GM23248 (cell line): ENCODE measurements at regions not wholly inside any gene's neighbourhood (a gene's known extent, or its start where the extent isn't known, plus 50 kb on each side); places are given as distances from the start of the nearest gene placed in this dataset.

Experiments
- EZH2 ChIP-seq: fragments of 200-600 bp; sonication (generic); IDR thresholded peaks from 2 replicates; pipeline ENCODE4 v1.6.1; 2018; ENCODE audit warnings: antibody characterized with exemption, mild to moderate bottlenecking; ENCODE audit not compliant: insufficient read depth, poor library complexity, severe bottlenecking
- EZH2phosphoT487 ChIP-seq: fragments of 200-600 bp; sonication (generic); IDR thresholded peaks from 2 replicates; pipeline ENCODE4 v1.6.1; 2018; ENCODE audit warnings: antibody characterized with exemption, moderate library complexity, mild to moderate bottlenecking, low read depth; ENCODE audit not compliant: insufficient read depth

GRCh38 chr10:18886102-18886501, 162.5 kb upstream of the MALRD1 start:
- no peak for TF ChIP-seq EZH2
- TF ChIP-seq EZH2phosphoT487: no peak
